Testis (tissue), 2 donors: ENCODE measurements at regions not wholly inside any gene's neighbourhood (a gene's known extent, or its start where the extent isn't known, plus 50 kb on each side); places are given as distances from the start of the nearest gene placed in this dataset.

Experiments used
- CTCF ChIP-seq, 3 experiments: fragments of 450-650 bp in 2 of 3; fragments of 200-600 bp in 1 of 3; sonication (generic) in 1 of 3; IDR thresholded peaks; one replicate each; pipeline ENCODE4 v1.5.1; 2016 to 2019; ENCODE audit warnings: antibody characterized with exemption in 3 of 3, mild to moderate bottlenecking in 2 of 3, moderate library complexity in 1 of 3
- POLR2A ChIP-seq: fragments of 450-650 bp; IDR thresholded peaks from one replicate; pipeline ENCODE4 v1.6.1; 2017; ENCODE audit warnings: antibody characterized with exemption, mild to moderate bottlenecking, moderate library complexity

GRCh38 chr2:41933585-41934320, 114.1 kb upstream of the PKDCC start:
- TF ChIP-seq POLR2A: no peak
- TF ChIP-seq CTCF (IDR thresholded peaks at IDR 0.05): no peak
